ENCODE measurements at regions not wholly inside any gene's neighbourhood (a gene's known extent, or its start where the extent isn't known, plus 50 kb on each side); places are given as distances from the start of the nearest gene placed in this dataset.

DNA sequence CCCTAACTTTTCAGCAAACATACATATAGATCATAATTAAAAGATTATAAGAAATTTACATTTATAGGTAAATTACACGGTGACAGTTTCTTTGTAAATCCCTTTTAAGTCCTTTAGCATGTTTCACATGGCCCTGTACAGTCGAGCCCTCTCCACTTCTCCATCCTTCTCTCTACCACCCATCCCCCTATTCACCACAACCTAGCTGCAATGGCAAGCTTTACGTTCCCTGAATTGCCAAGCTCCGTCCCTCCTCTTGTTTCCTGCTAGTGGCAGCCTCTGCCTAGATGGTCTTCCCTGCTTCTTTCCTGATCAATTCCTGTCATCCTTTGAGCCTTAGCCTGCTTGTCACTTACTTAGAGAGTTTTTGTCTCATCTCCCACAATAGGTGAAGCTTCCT lies 116.2 kb downstream of the TMA16 start:
- TF ChIP-seq EP300 (IDR thresholded peaks at IDR 0.05): no peak
- TF ChIP-seq, protein P1, sequence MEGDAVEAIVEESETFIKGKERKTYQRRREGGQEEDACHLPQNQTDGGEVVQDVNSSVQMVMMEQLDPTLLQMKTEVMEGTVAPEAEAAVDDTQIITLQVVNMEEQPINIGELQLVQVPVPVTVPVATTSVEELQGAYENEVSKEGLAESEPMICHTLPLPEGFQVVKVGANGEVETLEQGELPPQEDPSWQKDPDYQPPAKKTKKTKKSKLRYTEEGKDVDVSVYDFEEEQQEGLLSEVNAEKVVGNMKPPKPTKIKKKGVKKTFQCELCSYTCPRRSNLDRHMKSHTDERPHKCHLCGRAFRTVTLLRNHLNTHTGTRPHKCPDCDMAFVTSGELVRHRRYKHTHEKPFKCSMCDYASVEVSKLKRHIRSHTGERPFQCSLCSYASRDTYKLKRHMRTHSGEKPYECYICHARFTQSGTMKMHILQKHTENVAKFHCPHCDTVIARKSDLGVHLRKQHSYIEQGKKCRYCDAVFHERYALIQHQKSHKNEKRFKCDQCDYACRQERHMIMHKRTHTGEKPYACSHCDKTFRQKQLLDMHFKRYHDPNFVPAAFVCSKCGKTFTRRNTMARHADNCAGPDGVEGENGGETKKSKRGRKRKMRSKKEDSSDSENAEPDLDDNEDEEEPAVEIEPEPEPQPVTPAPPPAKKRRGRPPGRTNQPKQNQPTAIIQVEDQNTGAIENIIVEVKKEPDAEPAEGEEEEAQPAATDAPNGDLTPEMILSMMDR (IDR thresholded peaks at IDR 0.05): no peak

Measured in suprapubic skin (tissue), 3 donors.